HFF-Myc (cell line): ENCODE measurements at regions not wholly inside any gene's neighbourhood (a gene's known extent, or its start where the extent isn't known, plus 50 kb on each side); places are given as distances from the start of the nearest gene placed in this dataset.

Experiments used
- DNase-seq: peaks from one replicate; pipeline ENCODE4 v3.0.0-alpha.2; 2011; ENCODE audit warnings: low read depth; ENCODE audit errors: extremely low read depth
- H3K4me3 ChIP-seq: replicated peaks from 2 replicates; pipeline ENCODE4 v1.5.1; 2011; ENCODE audit warnings: low read depth, mild to moderate bottlenecking, control low read depth, low read length
- TF ChIP-seq, protein P1 (sequence below): IDR thresholded peaks from 2 replicates; pipeline ENCODE4 v1.5.1; 2012; ENCODE audit warnings: mild to moderate bottlenecking, low read depth, low read length, control low read depth; ENCODE audit errors: missing control alignments

DNA sequence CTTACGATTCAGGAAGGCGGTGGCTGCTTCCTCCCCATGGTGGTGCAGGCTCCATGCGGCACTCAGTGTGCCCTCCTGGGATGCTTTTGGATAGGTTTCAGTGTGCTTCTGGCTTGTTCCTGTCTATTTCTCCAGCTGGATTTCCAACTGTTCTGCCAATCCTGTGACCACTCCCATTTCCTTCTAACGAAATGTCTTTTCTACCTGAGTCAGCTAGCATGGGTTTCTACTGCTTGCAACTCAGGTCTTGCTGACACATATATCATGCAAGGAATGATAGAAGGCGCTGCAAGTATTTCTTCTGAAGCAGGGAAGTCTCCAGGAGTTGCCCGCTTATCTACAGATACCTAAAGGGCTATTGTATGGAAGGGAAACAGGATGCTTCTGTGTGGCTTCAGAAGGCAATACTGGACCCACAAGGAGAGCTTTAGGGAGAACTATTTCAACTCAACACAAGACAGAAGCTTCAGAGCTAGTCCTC, 244.4 kb downstream of the OPA1 start:
- no peak overlapping the region for H3K4me3 ChIP-seq
- no peak for DNase-seq
- TF ChIP-seq, protein P1, sequence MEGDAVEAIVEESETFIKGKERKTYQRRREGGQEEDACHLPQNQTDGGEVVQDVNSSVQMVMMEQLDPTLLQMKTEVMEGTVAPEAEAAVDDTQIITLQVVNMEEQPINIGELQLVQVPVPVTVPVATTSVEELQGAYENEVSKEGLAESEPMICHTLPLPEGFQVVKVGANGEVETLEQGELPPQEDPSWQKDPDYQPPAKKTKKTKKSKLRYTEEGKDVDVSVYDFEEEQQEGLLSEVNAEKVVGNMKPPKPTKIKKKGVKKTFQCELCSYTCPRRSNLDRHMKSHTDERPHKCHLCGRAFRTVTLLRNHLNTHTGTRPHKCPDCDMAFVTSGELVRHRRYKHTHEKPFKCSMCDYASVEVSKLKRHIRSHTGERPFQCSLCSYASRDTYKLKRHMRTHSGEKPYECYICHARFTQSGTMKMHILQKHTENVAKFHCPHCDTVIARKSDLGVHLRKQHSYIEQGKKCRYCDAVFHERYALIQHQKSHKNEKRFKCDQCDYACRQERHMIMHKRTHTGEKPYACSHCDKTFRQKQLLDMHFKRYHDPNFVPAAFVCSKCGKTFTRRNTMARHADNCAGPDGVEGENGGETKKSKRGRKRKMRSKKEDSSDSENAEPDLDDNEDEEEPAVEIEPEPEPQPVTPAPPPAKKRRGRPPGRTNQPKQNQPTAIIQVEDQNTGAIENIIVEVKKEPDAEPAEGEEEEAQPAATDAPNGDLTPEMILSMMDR: no peak

DNA sequence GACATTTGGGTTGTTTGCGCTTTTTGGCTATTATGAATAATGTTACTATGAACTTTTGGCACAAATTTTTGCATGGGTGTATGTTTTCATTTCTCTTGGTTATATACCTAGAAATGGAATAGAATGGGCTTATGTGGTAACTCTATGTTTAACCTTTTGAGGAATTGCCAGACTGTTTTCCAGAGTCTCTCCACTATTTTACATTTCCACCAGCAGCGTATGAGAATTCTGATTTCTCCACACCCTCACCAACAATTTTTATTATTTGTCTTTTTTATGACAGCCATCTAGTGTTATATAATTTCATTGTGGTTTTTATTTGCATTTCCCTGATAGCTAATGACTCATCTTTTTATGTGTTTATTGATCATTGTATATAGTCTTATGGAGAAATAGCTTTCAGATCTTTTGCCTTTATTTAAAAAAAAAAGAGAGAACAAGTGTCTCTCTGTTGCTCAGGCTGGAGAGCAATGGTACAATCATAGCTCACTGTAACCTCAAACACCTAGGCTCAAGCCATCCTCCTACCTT, 247.2 kb downstream of the OPA1 start:
- no peak overlapping the region for H3K4me3 ChIP-seq
- TF ChIP-seq, protein P1: no peak
- DNase-seq: no peak

DNA sequence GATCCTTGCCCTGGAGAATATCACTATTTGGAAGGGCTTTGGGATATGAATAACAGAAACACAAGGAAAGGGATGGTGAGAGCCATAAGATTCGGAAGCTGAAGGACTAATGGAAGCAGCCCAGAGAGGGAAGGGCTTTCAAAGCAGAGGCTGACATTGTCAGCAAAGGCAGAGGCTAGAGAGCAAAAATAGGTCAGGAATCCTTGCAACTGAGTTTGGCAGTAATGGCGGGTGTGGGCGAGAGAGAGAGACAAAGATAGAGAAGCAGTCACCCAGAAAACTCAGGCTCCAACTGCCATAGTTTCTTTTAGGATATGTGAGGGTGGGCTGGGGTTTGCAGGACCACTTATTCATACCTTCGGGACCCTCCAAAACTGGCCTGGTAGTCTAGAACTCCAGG, 248.6 kb downstream of the OPA1 start:
- DNase-seq: no peak
- H3K4me3 ChIP-seq: no peak overlapping the region
- TF ChIP-seq, protein P1: no peak

DNA sequence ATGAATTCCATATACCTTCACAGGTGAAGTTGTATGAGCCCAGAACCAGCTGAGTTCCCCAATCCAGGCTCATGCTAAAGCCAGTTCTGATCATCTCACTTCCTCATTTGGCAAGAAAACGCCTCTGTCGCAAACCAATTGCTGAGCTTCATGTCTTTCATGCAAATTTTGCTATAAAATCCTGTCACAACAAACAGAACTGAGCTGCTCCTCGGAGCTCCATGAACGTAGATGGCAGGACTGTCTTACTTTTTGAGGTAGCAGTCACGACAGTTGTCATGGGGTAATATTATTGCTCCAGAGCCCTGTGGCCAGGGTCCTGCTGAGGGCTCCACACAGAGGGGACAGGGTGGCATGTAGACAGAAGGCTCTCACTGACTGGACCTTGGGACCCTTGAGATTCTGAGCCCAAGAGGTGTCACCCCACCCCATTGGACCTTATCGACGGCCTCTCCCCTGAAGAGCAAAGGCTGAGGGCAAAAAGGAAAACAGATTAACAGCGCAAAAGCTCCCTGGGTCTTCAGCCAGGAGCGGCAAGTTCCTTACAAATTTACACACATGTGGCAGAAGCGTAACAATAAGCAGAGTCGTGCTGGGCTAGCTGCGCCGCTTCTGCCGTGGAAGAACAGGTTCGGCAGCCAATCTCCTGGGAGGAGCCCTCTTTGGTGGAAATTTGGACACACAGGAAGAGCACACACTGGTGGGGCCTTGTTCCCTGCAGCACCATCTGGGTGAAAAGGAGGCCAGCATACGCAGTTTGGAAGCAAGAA, 249.2 kb downstream of the OPA1 start:
- no peak overlapping the region for H3K4me3 ChIP-seq
- TF ChIP-seq, protein P1: no peak
- DNase-seq: no peak

DNA sequence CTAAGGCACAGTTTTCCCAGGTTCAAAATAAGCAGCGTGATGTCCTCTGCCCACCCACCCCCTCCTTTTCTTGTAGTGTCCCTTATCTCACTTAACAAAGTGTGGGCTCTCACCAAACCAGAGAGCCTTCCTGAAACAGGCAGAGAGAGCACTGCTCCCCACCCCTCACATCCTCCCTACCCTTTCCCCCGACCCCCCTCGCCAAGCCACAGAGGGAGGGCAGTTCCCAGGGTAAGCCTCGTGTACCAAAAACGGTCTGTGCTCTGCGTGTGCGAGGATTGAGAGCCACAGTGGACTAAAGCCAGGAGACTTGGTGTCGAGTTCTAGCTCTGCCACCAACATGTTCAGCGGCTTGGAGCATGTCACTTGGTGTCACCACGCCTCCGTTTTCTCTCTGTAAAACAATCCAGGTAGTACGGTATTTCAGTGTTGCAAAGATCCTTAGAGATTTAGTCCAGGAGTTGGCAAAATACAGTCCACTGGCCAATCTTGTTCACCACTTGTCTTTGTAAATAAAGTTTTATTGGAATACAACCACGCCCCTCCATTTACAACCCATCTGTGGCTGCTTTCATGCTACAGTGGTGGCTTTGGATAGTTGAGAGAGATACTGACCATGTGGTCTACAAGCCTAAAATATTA, 249.9 kb downstream of the OPA1 start:
- no peak overlapping the region for H3K4me3 ChIP-seq
- TF ChIP-seq, protein P1: no peak
- DNase-seq: no peak

DNA sequence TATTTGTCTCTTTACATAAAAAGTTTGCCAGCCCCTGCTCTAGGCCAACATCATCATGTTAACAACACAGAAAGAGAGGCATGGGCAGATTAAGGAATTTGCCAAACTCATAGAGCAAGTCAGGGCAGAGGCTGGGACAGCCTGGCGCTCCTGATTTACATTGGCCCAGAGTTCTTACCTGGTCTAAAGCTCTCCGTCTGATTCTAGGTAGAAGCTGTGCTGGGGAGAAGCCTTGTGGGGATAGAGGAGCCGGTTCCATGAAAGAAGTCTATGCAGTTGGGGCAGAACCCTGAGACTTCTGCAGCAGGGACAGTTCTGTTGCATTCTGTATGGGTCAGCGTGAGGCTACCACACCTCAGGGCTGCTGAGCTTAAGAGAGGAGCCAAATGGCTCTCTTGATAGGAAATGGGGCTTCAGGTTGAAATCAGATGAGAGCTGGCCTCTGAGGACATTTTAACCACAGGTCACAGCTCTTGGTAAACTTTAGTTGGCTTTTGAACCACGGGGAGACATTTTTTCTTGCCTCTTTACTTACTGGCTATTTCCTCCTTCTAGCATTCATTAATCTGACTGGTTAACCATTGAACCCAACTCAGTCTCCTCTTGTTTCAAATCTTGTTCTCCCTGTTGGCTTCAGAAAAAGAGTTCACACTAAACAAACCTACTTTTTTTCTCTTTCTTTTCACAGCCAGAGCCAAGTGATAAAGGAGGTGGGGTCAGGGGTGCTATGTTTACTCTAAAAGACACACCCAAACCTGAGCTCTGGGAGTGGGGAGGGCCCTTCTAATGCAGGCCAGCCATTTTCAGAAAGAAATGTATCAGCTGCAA, 250.7 kb downstream of the OPA1 start:
- DNase-seq: no peak
- TF ChIP-seq, protein P1: no peak
- H3K4me3 ChIP-seq: no peak overlapping the region
